ENCODE measurements at regions not wholly inside any gene's neighbourhood (a gene's known extent, or its start where the extent isn't known, plus 50 kb on each side); places are given as distances from the start of the nearest gene placed in this dataset.
"Not testable (repeated sequence)": the region's sequence is repeated elsewhere in the genome, so short reads cannot be mapped to it uniquely, and the experiment has no call there.

DNA sequence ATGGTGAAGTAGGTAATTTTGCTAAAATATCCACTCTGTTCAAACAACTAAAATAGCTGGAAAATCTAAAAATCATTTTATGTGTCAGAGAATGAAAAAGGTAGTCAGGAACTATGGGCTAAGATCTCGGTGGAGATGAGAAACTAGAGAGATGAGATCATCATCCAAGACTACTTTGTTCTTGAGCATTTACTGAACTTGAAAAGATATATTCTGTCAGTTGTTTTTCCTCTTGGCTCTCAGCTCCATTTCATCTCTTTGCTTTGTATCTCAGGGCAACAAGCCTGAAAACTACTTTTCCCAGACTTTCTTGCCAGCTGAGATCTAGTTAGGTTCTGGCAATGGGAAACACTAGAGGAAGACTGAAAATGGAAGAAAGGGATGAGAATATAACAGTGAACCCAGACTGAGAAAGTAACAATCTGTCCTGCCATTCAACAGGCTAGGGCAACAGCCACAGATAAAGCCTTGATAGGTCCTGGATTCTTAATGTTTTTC is 346.2 kb upstream of the MEX3C start:
- no peaks in the 10 kb centered on the region for H3K36me3 ChIP-seq (replicated peaks)
- no peaks in the 10 kb centered on the region for H3K9me3 ChIP-seq
- DNase-seq (ENCODE audit: low spot score in 2 of 2) = no peak
- H3K4me3 ChIP-seq = no peak overlapping the region
- in situ Hi-C loops (cut with MboI; ENCODE audit: low sequenced_read_pairs) = no loop called here
- H3K27me3 ChIP-seq (ENCODE audit: low read depth) = no peaks in the 10 kb centered on the region
- H3K4me1 ChIP-seq = no peaks in the 10 kb centered on the region

DNA sequence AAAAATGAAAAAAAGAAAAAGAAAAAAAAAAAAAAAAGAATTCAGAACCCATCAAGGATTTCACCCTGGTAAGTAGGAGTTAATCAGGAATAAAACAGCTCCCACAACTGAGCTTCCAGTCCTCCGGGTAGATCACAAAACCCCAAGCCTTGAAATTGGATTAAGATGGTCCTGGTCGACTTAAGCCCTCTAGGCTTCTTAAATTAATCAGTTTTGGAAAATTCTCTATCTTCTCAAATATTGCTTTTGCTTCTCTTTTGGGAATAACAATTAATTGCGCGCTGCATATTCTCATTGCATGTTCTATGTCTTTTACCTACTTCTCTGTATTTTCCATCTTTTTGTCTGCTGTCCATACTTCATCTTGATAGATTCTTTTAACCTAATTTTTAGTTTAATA is 348.0 kb upstream of the MEX3C start:
- in situ Hi-C loops (cut with MboI; ENCODE audit: low sequenced_read_pairs) = no loop called here
- Histone ChIP-seq H3K4me3 (no peak overlapping the region), H3K9me3 (no peaks in the 10 kb centered on the region), H3K27me3 (ENCODE audit: low read depth) (no peaks in the 10 kb centered on the region), H3K4me1 (no peaks in the 10 kb centered on the region), H3K36me3 (replicated peaks) (no peaks in the 10 kb centered on the region)
- DNase-seq (ENCODE audit: low spot score in 2 of 2) = no peak

DNA sequence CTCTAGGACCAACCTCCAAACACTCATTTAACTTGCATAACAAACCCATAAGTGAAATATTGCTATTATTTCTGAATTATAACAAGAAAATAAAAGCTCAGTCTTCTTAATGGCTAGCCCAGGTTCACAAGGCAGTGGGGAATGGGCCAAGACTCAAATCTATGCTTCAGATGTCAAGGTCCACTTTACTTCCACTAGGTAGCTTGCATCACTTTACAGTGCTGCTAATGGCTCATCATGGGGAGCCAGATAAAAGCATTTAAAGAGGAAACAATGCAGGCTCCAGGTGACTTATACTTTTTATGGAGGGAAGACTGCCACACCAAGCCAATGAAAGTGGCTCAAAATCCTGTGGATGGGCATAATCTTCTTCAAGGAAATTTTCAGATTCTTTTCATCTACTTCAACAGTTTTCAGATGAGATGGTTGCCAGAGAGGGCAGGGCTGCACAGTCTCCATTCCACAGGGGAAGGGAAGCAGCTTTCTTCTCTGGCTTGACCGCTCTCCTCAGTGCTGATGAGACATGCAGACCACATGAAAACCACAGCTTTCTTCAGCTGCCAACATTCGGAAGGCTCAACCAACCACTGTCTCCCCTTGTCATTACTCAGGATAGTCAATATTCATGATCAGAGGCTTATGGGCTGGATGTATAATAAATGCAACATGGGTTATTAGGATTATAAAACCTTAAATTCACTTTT is 361.9 kb upstream of the MEX3C start:
- Histone ChIP-seq H3K36me3 (replicated peaks) (no peaks in the 10 kb centered on the region), H3K4me3 (no peak overlapping the region), H3K4me1 (no peaks in the 10 kb centered on the region), H3K27me3 (ENCODE audit: low read depth) (no peaks in the 10 kb centered on the region), H3K9me3 (no peaks in the 10 kb centered on the region)
- in situ Hi-C loops (cut with MboI; ENCODE audit: low sequenced_read_pairs) = loop anchor here (25.0 kb wide), 1 partner anchor 447 kb away; no protein-coding TSS in a partner anchor
- DNase-seq (ENCODE audit: low spot score in 2 of 2) = no peak

DNA sequence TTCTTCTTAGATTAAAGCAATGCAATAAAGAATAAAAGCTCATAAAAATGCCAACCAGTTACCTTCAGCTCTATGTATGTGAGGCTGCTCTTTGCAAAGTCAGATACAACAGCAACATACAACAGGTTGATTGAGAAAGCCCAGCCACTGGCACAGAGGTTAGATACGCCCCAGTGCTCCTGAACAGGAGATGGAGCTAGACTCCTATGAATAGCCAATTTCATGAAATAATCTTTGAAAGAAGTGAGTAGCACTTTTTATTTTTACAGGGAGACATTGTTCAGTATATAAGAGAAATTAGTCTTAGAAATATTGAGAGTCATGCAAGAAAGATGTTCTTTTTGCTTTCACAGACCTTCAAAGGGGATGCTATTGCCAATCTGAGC is 362.4 kb upstream of the MEX3C start:
- in situ Hi-C loops (cut with MboI; ENCODE audit: low sequenced_read_pairs) = loop anchor here (25.0 kb wide), 1 partner anchor 448 kb away; no protein-coding TSS in a partner anchor

DNA sequence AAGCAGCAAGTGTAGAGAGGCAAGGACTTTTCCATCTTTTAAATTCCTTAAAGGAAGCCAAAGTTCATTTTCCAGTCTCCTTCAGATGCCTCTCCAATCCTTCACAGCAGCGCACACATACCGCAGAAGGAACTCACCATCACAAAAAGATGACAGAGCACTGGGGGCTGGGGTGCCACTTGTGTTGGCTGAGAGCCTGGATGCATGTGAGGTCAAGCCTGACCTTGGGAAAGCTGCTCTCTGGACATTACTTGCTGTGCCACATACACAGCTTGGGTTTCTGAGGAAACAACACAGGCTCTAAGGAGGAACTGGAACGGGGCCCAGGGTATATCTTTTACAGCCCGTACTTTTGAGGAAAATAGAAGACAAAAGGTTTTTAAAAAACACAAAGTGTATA is 364.3 kb upstream of the MEX3C start:
- no peaks in the 10 kb centered on the region for H3K36me3 ChIP-seq (replicated peaks)
- H3K9me3 ChIP-seq = no peaks in the 10 kb centered on the region
- H3K4me3 ChIP-seq = no peak overlapping the region
- no peaks in the 10 kb centered on the region for H3K27me3 ChIP-seq (ENCODE audit: low read depth)
- DNase-seq (ENCODE audit: low spot score in 2 of 2) = no peak
- in situ Hi-C loops (cut with MboI; ENCODE audit: low sequenced_read_pairs) = loop anchor here (25.0 kb wide), 1 partner anchor 450 kb away; no protein-coding TSS in a partner anchor
- no peaks in the 10 kb centered on the region for H3K4me1 ChIP-seq

More for the DNA sequence above, 362.4 kb upstream of the MEX3C start:
- Histone ChIP-seq H3K27me3 (ENCODE audit: low read depth) (no peaks in the 10 kb centered on the region), H3K36me3 (replicated peaks) (no peaks in the 10 kb centered on the region), H3K9me3 (no peaks in the 10 kb centered on the region), H3K4me3 (no peak overlapping the region), H3K4me1 (no peaks in the 10 kb centered on the region)
- DNase-seq (ENCODE audit: low spot score in 2 of 2) = no peak

DNA sequence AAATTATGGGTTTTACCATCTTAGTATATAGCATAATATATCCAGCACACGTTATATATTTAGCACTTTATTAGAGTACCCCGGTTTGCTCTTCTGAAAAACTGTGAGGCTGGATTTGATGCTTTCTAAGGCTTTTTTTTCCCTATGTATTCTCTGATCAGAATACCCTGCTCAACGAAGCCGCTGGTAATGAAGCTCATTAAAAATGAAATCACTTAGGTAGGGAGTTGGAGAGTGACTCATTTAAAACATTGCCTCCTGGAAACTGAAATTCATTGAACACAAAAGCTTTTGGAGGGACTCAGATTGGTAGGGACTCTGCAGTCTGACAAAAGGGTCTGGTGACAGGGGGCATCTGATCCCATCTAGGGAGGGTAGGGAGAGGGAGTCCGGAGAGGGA is 365.4 kb upstream of the MEX3C start:
- Histone ChIP-seq H3K36me3 (replicated peaks) (no peaks in the 10 kb centered on the region), H3K27me3 (ENCODE audit: low read depth) (no peaks in the 10 kb centered on the region), H3K4me3 (no peak overlapping the region), H3K9me3 (no peaks in the 10 kb centered on the region), H3K4me1 (no peaks in the 10 kb centered on the region)
- in situ Hi-C loops (cut with MboI; ENCODE audit: low sequenced_read_pairs) = loop anchor here (25.0 kb wide), 1 partner anchor 451 kb away; no protein-coding TSS in a partner anchor
- no peak for DNase-seq (ENCODE audit: low spot score in 2 of 2)

DNA sequence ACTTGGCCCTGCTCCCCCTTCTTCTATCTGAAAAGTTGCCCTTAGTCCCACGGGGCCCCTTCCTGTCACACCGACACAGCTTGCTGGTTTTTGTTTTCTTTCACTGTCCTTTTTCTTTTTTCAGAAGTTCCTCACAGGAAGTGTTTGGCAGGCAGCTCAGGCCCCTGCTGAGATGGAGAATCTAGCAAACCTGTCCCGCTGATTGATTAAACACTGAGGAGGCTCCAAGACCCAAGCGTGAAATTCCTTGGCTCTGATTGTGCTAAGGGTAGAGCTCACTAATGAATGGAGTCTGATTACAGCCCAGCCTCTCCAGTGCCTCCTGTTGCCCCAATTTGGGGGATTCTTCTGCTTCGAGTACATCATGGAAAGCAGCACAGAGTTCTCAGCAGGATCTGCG is 365.9 kb upstream of the MEX3C start:
- Histone ChIP-seq H3K4me1 (no peaks in the 10 kb centered on the region), H3K36me3 (replicated peaks) (no peaks in the 10 kb centered on the region), H3K9me3 (no peaks in the 10 kb centered on the region), H3K4me3 (no peak overlapping the region), H3K27me3 (ENCODE audit: low read depth) (no peaks in the 10 kb centered on the region)
- no peak for DNase-seq (ENCODE audit: low spot score in 2 of 2)
- in situ Hi-C loops (cut with MboI; ENCODE audit: low sequenced_read_pairs) = loop anchor here (25.0 kb wide), 1 partner anchor 451 kb away; no protein-coding TSS in a partner anchor

DNA sequence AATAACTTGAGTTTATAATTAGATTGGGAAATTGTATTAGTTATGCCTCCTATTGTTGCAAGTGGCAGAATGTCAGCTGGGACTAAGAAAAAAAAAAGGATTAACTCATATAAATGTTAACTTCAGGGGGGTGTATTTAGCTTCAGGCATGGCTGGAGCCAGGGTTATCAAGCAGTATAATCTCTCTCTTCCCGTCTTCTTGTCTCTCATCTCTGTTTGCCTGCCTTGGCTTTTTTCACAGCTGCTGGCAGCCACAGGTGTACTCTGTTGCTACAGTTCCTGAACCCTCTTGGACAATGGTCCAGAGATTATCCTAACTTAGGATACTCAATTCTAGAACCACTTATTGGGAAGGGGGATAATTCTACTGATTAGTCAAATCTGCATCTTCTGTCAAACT is 370.7 kb upstream of the MEX3C start:
- Histone ChIP-seq H3K4me1 (no peaks in the 10 kb centered on the region), H3K9me3 (no peaks in the 10 kb centered on the region), H3K27me3 (ENCODE audit: low read depth) (no peaks in the 10 kb centered on the region), H3K36me3 (replicated peaks) (no peaks in the 10 kb centered on the region), H3K4me3 (no peak overlapping the region)
- in situ Hi-C loops (cut with MboI; ENCODE audit: low sequenced_read_pairs) = loop anchor here (25.0 kb wide), 1 partner anchor 456 kb away; no protein-coding TSS in a partner anchor
- no peak for DNase-seq (ENCODE audit: low spot score in 2 of 2)

DNA sequence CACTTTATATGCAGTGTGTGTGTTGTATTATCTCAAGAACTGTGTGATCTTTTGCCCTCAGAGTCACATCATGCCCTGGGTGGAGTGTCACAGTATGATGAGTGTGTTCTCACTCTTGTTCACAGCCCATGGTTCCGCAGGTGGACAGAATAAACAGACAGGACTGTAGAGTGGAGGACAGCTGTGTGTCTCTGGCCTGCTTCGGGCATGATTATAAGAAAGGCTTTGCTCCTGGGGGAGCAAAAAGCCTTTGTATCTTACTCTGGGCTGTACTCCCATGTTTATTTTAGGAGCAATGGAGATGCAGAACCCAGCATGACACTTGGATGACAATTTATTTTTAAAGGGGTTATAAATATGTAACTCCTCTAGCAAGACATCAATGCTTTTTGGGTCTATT is 371.7 kb upstream of the MEX3C start:
- no peak for DNase-seq (ENCODE audit: low spot score in 2 of 2)
- Histone ChIP-seq H3K4me1 (no peaks in the 10 kb centered on the region), H3K4me3 (no peak overlapping the region), H3K27me3 (ENCODE audit: low read depth) (no peaks in the 10 kb centered on the region), H3K9me3 (no peaks in the 10 kb centered on the region), H3K36me3 (replicated peaks) (no peaks in the 10 kb centered on the region)
- in situ Hi-C loops (cut with MboI; ENCODE audit: low sequenced_read_pairs) = loop anchor here (25.0 kb wide), 1 partner anchor 457 kb away; no protein-coding TSS in a partner anchor

DNA sequence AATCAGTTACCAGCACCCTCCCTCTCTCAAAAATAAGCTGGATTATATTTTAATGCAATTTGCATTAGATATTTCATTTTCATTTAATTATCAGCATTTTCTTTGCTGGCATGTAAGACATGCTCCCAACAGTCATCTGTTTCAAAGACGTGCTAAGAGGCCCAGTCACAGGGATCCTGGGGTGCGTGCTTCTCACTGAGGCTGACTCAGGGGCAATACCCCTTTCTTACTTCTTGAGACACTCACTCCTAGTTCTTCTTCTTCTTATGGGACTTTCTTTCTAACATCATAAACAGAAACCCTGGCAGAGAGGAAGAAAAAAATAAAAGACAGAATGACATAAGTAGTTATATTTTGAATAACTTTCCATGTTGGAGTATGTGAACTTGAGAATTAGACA is 372.1 kb upstream of the MEX3C start:
- no peak for DNase-seq (ENCODE audit: low spot score in 2 of 2)
- Histone ChIP-seq H3K4me1 (no peaks in the 10 kb centered on the region), H3K9me3 (no peaks in the 10 kb centered on the region), H3K4me3 (no peak overlapping the region), H3K27me3 (ENCODE audit: low read depth) (no peaks in the 10 kb centered on the region), H3K36me3 (replicated peaks) (no peaks in the 10 kb centered on the region)
- in situ Hi-C loops (cut with MboI; ENCODE audit: low sequenced_read_pairs) = loop anchor here (25.0 kb wide), 1 partner anchor 457 kb away; no protein-coding TSS in a partner anchor

DNA sequence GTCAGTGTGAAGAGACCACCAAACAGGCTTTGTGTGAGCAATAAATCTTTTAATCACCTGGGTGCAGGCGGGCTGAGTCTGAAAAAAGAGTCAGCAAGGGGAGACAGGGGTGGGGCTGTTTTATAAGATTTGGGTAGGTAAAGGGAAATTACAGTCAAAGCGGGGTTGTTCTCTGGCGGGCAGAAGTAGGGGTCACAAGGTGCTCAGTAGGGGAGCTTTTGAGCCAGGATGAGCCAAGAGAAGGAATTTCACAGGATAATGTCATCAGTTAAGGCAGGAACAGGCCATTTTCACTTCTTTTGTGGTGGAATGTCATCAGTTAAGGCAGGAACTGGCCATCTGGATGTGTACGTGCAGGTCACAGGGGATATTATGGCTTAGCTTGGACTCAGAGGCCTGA is 372.6 kb upstream of the MEX3C start:
- not testable (repeated sequence) for H3K9me3 ChIP-seq; DNase-seq (ENCODE audit: low spot score in 2 of 2); H3K4me1 ChIP-seq; H3K27me3 ChIP-seq (ENCODE audit: low read depth); H3K4me3 ChIP-seq; H3K36me3 ChIP-seq (replicated peaks)
- in situ Hi-C loops (cut with MboI; ENCODE audit: low sequenced_read_pairs) = loop anchor here (25.0 kb wide), 1 partner anchor 458 kb away; no protein-coding TSS in a partner anchor

DNA sequence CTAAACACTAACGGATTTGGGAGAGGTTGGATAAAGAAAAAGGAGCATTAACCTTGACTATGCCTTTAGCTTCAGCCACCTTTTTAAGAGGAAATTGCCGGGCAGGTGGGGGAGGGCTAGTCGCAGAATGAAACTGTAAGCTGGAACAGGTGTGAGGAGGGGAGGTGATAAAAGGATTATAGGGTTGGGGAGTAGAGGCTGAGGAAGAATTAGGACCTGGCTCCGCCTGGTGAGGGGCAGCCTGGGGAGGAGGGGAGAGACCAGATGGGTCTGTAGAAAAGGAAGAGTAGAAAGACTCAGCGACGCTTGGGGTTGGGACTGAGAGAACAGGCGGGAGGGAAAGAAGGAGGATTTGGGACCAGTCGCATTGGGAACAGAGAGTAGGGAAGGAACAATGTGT is 376.4 kb upstream of the MEX3C start:
- not testable (repeated sequence) for H3K27me3 ChIP-seq (ENCODE audit: low read depth); H3K4me3 ChIP-seq; DNase-seq (ENCODE audit: low spot score in 2 of 2); H3K9me3 ChIP-seq; H3K36me3 ChIP-seq (replicated peaks); H3K4me1 ChIP-seq
- in situ Hi-C loops (cut with MboI; ENCODE audit: low sequenced_read_pairs) = loop anchor here (25.0 kb wide), 1 partner anchor 462 kb away; no protein-coding TSS in a partner anchor

DNA sequence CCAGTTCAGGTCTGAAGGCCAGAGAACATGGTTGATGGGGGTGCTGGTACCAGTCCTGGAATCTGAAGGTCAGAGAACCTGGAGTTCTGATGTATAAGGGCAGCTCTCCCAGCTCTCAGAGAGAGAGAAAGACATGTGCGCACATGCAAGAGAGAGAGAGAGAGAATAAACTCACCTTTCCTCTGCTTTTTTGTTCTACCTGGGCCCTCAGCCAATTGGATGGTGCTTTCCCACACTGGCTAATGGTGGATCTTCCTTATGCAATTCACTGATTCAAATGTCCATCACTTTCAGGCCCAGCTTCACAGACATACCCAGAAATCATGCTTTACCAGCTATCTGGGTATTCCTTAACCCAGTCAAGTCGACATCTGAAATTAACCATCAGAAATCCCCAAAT is 377.7 kb upstream of the MEX3C start:
- Histone ChIP-seq H3K9me3 (no peaks in the 10 kb centered on the region), H3K4me3 (no peak overlapping the region), H3K36me3 (replicated peaks) (no peaks in the 10 kb centered on the region), H3K4me1 (no peaks in the 10 kb centered on the region), H3K27me3 (ENCODE audit: low read depth) (no peaks in the 10 kb centered on the region)
- in situ Hi-C loops (cut with MboI; ENCODE audit: low sequenced_read_pairs) = no loop called here
- DNase-seq (ENCODE audit: low spot score in 2 of 2) = no peak

DNA sequence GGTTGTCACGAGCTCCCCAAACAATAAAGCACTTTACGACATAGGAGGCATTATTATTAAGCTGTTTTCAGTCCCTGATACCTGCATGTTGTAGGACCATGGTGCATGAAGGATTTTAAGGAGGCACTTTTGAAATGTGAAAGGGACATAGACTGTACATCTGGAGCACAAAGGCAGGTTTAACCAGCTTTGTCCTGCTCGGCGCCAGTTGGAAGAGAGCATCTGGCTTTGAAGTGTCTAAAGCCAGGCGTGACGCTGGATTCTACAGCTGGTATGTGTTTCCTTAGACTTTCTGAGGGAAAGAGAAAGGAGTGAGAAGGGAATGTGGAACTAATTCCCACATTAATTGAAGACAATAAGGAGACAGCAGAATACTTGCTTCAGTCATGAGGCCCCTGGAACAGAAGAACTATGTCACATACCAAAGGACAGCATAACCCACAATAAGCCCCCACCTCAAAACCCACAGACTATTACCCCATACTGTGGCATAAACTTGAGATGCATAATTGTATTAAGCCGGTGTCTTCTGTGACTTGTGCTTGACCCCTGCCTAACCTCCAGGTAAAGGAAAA is 381.0 kb upstream of the MEX3C start:
- H3K4me3 ChIP-seq = no peak overlapping the region
- DNase-seq (ENCODE audit: low spot score in 2 of 2) = no peak
- no peaks in the 10 kb centered on the region for H3K9me3 ChIP-seq
- no peaks in the 10 kb centered on the region for H3K27me3 ChIP-seq (ENCODE audit: low read depth)
- H3K4me1 ChIP-seq = no peaks in the 10 kb centered on the region
- in situ Hi-C loops (cut with MboI; ENCODE audit: low sequenced_read_pairs) = no loop called here
- H3K36me3 ChIP-seq (replicated peaks) = no peaks in the 10 kb centered on the region

All from HAP-1 (cell line).